GM12878 (cell line): ENCODE measurements at regions not wholly inside any gene's neighbourhood (a gene's known extent, or its start where the extent isn't known, plus 50 kb on each side); places are given as distances from the start of the nearest gene placed in this dataset.
"Not testable (repeated sequence)": the region's sequence is repeated elsewhere in the genome, so short reads cannot be mapped to it uniquely, and the experiment has no call there.

Source experiments
- CTCF ChIP-seq, 3 experiments: IDR thresholded peaks in 2 of 3; conservative IDR thresholded peaks in 1 of 3; 2 replicates each; pipeline ENCODE4 v1.5.1; 2011; ENCODE audit warnings: low read depth in 3 of 3, low read length in 3 of 3, mild to moderate bottlenecking in 3 of 3, control low read depth in 2 of 3, moderate library complexity in 2 of 3, inconsistent platforms in 1 of 3, mixed read lengths in 1 of 3; ENCODE audit not compliant: control insufficient read depth in 2 of 3, insufficient read depth in 1 of 3; ENCODE audit errors: extremely low read depth in 1 of 3
- POLR2A ChIP-seq: IDR thresholded peaks from 2 replicates; pipeline ENCODE4 v1.6.1; 2011; ENCODE audit warnings: low read depth, mild to moderate bottlenecking, low read length
- ZNF217 ChIP-seq: fragments of 450-650 bp; IDR thresholded peaks from 2 replicates; pipeline ENCODE4 v1.6.1; 2017; ENCODE audit warnings: antibody characterized with exemption, mild to moderate bottlenecking
- ZSCAN29 ChIP-seq: fragments of 450-650 bp; IDR thresholded peaks from 2 replicates; pipeline ENCODE4 v1.6.1; 2017; ENCODE audit warnings: mild to moderate bottlenecking, moderate library complexity

- TF ChIP-seq ZNF217; POLR2A; ZSCAN29; CTCF (IDR thresholded peaks at IDR 0.05 in 2 of 3, conservative IDR thresholded peaks at IDR 0.05 in 1 of 3; ENCODE audit: control insufficient read depth in 2 of 3, extremely low read depth in 1 of 3, insufficient read depth in 1 of 3, low read depth in 3 of 3, low read length in 3 of 3): not testable (repeated sequence)
Measured at GRCh38 chr5:106776515-106776914, 894.2 kb downstream of the EFNA5 start.
